HG02610 (cell line): ENCODE measurements at regions not wholly inside any gene's neighbourhood (a gene's known extent, or its start where the extent isn't known, plus 50 kb on each side); places are given as distances from the start of the nearest gene placed in this dataset.
A peak's percentile ranks its signal among the peaks of the same experiment; 100 is the strongest.
"Not testable (repeated sequence)": the region's sequence is repeated elsewhere in the genome, so short reads cannot be mapped to it uniquely, and the experiment has no call there.

ENCODE experiments used
- ATAC-seq: cut with Tn5 transposase; IDR thresholded peaks from one replicate; pipeline ENCODE4 v1.9.1; 2021; ENCODE audit warnings: mild to moderate bottlenecking, moderate library complexity; ENCODE audit not compliant: unreplicated experiment

DNA sequence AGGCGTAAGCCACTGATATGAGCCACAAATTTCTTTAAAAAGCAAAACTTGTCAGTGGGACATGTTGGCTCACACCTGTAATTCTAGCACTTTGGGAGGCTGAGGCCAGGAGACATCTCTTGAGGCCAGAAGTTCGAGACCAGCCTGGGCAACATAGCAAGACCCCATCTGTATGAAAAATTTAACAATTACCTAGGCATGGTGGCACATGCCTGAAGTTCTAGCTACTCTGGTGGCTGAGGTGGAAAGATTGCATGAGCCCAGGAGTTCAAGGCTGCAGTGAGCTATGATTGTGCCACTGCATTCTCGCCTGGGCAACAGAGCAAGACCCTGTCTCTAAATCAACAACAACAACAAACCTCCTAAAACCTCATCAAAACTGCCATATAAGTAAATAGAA is 147.6 kb upstream of the BARHL2 start:
- ATAC-seq, result no peak

DNA sequence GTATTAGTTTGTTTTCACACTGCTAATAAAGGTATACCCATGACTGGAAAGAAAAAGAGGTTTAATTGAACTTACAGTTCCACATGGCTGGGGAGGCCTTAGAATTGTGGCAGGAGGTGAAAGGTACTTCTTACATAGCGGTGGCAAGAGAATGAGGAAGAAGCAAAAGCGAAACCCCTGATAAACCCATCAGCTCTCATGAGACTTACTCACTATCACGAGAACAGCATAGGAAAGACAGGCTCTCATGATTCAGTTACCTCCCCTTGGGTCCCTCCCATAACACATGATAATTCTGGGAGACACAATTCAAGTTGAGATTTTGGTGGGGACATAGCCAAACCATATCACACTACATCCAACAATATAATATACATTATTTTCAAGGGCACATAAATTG is 145.7 kb upstream of the BARHL2 start:
- no peak for ATAC-seq

DNA sequence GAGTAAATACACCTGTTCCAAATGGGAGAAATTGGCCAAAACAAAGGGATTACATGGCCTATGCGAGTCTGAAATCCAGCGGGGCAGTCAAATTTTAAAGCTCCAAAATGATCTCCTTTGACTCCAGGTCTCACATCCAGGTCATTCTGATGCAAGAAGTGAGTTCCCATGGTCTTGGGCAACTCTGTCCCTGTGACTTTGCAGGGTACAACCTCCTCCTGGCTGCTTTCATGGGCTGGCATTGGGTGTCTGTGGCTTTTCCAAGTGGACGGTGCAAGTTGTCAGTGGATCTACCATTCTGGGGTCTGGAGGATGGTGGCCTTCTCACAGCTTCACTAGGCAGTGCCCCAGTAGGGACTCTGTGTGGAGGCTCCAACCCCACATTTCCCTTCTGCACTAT is 144.3 kb upstream of the BARHL2 start:
- ATAC-seq, result not testable (repeated sequence)

DNA sequence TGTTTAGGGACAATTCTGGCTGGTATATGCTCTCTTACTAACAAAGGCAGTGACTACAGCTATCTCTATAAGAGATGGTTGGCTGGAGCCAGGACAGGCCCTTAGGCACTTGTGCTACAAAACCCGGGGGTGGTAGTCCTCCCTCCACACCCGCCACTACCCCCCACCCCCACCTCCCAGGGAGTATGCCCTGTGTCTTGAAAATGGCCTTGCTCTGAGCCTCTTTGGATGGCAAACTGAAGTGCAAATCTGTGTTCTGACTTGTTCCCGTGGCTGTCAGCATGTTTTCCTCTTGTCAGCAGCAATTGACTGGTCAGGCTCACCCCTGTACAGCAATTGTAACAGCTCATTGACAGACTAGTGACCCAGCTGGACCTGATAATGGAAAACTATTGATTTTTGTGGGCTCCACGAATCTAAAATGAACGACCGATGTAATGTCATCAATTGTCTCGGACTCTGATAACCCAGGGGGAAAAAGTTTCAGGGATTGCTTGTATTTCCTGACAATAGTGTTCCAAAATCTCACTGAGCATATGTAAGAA is 139.4 kb upstream of the BARHL2 start:
- ATAC-seq, result no peak

DNA sequence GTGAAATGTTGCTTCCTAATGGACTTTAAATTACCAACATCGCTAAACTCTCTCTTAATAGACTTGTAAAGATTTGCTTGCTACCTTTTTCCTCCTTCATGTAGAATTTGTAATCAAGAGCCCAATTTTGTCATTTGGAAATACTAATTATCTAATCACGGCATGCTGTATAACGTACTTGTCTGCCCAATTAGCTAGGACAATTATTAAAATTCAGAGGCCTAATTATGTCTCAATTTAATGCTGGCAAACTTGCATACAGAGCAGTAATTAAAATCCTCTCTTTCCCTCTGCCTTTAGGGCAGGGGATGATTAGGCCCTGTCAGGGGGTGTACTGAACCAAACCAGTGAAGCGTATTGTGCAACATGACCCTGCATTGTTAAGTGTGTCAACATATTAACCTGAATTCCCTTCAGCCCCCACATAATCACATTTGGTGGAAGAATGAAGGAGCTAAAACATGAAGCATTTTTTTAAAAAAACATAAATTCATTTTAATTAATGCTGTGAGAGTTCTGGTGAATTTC is 137.4 kb upstream of the BARHL2 start:
- ATAC-seq, result no peak

DNA sequence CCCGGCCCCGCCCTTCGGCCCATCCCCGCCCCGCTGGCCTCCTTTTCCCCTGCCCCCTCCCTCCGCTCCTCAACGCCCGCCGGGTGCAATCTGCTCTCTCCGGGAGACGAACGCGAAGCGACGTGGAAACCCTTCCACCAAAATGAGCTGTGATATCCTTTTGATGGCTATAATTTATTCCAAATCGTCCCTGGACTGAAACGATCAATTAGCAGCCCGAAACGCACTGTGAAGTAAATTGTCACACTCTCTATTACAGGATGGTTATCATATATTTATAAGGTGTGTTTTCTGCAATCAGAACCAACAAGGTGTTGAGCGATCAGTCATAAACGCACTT is 134.6 kb upstream of the BARHL2 start:
- ATAC-seq, result no peak

DNA sequence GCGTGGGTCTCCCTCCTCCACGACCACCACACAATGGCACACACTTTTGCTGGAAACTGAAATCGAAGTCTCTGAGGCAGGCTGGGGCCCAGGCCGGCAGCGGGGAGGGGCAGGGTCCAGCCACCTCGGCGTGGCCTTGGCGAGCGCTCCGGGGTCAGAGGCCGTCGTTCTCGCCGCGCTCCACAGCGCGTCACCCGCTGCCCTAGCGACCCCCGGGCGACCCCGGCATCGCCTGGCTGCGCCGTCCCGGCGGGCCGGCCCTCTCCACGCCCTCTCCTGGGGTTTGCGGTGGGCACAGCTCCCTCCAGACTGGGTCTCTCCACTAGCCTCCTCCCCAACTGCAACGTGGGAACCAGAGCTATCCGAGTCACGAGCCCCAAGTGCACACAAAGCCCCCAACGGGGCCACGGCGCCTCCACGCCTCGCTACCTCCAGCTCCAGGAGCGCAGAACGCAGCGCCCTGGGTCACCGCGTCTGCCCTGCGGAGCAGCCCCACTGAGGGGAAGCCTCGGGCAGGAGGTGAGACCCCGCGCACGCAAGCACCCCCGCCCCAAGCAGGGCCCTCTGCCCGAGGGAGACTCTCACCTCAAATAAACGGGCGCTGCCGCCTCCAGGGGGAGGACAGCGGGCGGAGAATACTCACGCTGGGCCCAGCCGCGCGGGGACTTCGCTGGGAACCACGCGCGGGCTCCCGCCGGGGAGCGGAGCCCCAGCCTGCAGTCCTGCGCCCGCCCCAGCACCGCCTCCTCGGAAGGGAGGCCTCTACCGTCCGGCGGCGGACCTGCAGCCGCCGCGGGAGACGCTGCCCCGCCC is 134.0 kb upstream of the BARHL2 start:
- ATAC-seq, result peak; percentile 99

DNA sequence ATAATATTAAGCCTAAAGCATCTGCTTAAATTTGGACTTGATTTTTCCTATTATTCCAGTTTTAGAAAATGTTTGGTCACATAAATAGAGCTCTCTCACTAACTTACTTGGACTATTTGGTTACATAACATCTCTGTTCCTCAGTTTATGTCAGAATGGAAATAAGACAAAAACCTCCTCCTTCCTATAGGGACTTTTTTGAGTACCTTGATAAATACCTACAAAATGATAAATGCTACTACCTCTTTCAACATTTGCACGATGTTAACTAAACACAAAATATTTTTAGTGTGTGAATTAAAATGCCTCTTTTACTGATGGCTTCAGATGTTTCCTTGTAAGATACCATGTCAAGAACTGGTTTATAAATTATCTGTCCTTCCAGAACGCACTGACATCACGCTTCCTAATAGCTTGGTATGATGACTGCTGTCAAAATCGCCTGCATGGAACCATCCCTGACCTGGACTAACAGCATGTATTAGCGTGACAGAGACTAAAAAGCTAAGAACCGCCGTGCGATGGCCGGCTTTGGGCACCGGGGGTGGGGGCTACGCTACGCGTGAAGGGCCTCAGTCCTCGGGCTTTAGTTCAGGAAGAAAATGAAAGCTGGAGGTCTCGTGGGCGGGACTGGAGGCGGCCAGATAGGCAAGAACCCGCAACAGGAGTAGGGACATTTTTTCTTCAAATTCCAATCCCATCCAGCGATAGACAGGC is 133.2 kb upstream of the BARHL2 start:
- no peak for ATAC-seq

DNA sequence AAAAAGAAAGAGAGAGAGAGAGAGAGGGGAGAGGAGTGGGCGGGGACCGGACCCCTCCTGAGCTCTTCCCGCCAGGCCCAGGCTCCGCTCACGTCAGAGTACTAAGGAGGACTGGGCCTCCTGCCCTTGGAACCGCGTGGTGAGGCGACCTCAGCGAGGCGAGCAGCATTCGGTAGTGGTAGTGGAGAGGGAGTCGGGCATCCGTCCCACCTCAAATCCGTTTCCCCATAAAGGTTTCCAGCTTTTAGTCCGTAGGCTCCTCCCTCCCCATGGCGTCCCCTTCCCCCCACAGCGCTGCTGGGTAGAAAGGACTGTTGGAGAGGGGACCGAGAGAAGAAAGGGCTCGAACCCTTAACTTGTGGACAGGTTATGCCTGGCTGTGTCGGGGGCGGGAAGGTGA is 124.4 kb upstream of the BARHL2 start:
- ATAC-seq, result no peak

DNA sequence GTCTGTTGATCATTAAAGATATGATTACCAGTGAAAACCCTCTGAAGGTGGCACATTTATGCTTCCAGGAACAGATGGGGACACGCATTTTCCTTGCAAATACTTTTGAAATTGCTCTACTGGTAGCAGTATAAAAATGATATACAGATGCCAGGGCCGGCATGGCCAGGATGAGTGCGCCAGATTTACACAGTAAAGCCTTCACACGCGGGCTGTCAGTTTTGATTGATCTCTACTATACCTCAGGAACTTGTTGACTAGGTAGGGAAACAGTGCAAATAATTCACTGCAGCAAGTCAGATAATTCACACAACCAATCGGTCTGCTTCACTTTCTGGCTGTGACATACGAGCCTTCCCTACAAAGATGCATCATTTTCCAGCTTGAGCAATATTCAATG is 123.2 kb upstream of the BARHL2 start:
- no peak for ATAC-seq

DNA sequence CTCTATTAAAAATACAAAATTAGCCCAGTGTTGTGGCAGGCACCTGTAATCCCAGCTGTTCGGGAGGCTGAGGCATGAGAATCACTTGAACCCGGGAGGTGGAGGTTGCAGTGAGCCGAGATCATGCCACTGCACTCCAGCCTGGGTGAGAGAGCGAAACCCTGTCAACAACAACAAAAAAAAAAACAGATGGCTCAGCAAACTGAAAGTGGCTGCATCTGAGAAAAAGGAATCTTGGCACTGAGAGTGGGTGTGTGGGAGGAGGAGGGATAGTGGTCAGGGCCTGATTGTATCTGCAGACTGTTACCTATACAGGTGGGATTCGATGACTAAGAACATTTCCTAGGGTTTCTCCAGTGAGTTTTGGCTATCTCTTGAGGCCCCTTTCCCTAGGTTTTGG is 122.2 kb upstream of the BARHL2 start:
- no peak for ATAC-seq

DNA sequence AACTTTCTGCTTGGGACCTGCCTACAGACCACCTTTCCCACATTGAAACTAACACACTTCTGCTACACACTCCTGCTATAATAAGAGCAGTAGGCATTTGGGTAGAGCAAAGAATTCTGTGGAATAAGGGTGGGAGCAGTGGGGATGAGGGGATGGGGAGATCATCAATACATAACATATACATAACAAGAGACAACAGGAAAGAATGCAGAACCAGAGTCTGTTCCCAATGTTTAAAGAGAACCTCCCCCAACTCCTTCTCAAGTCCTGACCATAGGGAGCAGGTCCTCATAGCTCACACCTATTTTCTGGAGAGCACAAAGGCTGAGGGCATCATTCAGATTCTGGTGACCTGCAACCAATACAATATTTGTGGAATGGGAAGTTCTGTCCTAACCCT is 121.6 kb upstream of the BARHL2 start:
- ATAC-seq, result no peak

DNA sequence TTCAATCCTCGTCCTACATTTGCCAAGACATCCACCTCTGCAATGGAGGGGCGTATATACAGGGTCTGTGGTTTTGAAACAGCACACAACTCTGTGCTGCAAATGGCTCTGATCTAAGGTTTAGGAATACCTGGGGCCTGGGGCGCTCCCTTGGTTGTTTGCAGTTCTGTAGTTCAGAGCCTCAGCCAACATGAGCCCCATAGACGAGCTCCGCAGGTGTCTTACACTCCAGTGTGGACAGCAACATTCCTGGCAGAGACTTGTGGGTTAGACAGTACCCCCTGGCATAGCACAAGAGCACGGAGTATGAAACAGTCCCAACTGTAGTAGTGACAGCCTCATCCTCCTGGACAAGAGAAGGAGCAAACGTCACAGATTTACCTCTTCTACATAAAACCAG is 120.3 kb upstream of the BARHL2 start:
- ATAC-seq, result no peak

DNA sequence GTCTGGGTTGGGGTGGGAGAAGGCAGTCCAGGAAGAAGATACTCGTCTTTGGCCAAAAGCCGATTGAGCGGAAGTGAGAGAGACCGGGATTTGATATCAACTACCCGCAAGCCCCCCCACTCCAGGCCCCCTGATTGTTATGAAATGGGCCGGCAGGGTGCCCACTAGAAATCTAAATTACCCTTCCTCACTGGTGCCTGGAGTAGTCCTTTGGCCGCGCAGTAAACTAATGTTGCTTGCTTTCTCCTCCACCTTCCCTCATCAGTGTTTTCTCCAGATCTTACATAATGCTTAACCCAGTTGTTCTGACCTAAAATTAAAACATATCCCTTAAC is 119.2 kb upstream of the BARHL2 start:
- no peak for ATAC-seq

DNA sequence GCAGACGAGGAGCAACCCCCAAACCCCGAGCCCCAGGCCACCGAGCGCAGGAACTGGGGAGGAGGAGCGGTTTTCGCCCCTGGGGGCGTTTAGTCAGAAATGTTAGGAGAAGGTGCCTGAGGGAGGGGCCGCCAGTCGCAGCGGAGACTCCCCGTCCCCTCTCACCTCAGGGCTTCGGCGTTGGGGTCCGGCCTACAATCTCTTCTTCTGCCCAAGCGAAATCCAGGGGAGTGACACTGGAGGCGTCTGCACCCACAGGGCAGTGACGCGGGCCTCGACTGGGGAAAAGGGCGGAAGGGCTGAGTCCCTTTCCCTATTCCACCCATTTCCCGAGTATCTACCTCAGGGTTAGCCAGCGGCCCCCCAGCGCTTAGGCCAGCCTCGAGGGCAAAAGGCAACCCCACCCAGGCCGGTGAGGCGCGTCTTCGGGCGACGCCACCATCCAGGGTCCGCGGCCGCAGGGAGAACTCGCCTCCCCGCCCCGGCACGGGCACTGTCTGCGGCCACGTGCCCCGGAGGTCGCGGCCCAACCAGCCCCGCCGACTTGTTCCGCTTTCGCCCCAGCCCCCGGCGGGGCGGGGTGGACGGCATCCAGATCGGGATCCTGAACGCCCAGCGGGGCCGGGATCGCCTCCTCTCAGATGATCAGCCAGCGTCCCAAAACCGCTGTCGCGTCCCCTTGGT is 118.7 kb upstream of the BARHL2 start:
- ATAC-seq, result no peak

DNA sequence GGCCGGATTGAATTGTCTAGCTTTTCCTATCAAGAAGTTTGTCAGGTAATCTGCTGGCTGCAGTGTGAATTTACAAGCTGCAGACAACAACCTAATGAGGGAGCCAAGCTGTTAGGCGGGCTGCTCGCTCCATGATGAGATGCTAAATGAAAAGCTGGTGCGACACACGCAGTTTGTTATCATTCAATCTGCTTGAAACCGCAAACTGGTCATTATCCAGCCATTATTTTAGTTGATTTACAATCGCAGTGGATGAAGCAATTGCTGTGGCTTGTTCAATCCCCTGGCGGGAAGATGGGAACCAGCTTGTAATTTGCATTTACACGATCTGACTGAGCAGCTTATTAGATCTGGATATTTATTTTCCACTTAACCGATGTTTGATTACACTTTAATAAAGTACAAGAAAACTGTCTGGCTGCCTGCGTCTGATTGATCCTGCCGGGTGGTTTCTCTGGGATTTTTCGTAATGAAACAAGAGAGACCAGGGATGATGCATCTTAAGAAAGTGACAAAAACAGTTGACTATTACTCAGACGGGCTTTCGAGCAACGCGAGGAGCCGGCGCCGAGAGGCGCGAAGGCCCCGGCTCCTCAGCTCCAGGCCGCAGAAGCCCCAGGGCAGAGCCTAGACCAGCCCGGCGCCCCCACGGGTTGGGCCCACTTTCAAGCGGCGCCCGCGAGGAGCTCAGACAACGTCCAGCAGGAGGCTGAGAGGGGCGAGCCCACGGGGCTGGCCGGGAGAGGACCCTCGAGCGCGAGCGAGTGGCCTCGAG is 118.0 kb upstream of the BARHL2 start:
- ATAC-seq, result peak; percentile 41

DNA sequence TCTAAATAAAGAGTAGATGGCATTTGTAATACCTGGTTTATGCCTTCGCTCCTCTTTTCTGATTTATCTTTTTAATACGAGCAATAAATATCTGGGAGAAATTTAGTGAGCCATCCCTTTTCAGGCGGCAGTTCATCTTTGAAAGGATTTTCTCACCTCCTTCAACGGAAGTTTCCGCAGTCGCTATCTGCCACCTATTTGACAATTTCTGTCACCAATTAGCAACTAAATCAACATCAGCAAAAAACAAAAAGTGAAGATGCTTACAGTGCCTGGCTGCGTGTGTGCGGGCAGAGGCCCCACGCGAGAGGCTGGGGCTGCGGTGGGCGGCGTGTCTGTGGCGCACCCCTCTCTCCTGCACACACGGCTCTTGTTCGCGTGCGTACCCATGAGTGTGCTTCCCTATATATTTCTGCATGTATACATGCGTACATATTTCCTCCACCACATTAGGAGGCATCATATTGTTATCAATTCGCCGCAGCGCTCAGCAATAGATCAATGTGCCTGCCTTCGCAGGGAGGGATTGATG is 117.3 kb upstream of the BARHL2 start:
- ATAC-seq, result no peak

DNA sequence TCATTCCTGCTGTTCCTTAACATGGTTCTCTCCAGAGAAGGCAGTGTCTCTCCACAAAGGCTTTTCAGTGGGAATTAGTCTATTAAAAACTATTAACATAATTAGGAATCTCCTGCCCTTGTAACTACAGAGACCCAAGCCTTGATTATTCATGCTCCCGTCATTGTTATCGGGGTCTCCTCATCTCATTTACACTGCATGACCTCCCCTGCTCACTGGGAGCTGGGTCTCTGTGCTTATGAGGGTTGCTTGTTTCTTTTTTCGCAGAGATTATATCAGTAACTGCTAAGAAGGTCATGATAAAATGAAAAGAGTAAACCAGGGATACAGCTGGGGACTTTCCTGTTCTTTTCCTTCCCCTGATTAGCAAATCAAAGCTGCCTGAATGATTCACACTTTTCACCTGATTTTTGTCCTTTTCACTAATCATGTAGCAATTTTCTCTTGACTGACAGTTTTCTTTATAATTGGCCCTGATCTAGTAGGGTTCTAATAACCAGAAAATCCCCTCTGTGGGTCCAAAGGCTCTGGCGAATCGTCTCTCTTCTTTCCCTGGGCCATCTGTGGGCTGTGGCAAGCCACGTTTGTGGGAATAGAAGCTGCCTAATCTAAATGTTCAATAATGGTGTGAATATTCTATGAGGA is 116.5 kb upstream of the BARHL2 start:
- ATAC-seq, result no peak

DNA sequence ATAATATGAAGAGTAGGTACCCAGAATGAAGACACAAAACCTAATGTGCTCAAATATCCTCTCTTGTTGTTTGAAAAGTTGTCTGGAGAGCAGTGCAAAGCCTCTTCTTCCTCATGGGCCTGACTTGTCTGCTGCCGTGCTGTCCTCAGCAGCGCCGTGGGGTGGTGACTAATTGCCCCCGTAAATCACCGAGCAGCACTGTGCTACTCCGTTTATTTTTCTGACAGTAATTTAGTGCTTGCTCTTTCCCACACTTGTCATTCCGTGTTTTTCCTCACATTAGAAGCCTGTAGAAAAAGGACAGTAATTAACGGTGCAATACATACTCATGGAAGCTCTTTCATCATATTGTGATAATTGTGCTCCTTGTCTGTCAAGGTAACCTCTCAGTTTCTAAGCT is 114.8 kb upstream of the BARHL2 start:
- ATAC-seq, result no peak

DNA sequence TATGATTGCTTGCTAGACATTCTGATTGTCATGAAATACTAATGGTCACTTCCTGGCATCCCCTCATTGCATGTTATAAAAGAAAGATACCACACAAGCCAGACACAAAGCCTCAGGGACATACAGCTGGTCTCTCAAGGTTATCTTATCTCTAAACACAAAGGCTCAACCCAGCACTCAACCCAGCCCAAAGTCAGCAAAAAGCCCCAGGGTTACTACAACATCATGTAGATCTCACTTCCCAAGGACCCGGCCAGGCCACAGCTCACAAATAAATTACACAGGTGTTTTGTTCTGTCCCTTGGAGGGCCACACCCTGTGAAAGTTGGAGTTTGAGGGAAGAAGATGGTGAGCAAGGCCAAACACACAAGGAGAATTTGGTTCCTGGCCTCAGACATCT is 109.7 kb upstream of the BARHL2 start:
- ATAC-seq, result no peak
